Umbilical cord (tissue), 1 donor: ENCODE measurements at regions not wholly inside any gene's neighbourhood (a gene's known extent, or its start where the extent isn't known, plus 50 kb on each side); places are given as distances from the start of the nearest gene placed in this dataset.
"Not testable (repeated sequence)": the region's sequence is repeated elsewhere in the genome, so short reads cannot be mapped to it uniquely, and the experiment has no call there.

Experiments
- DNase-seq: peaks from one replicate; pipeline ENCODE4 v3.0.0-alpha.2; 2015; ENCODE audit warnings: low spot score

DNA sequence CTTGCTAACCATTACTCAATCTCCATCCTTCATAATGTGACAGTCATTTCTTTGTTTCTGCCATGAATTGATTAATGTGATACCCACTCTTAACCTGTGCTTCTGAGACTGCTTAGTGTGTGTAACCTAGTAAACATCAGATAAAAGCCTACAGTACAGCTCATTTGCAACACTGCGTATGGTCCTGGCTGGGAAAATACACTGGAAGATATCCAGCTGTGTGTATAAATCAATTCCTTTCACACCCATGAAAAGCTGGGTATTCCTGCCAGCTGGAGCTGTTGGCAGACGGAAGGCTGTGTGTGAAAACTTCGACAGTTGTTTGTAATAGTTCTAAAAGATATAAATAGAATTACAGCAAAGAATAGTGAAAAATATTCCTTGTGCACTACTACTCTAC lies 509.2 kb downstream of the FRK start:
- peak; percentile 2 for DNase-seq

GRCh38 chr6:115545672-115545986 lies 515.1 kb downstream of the FRK start:
- no peak for DNase-seq

GRCh38 chr6:115544765-115545671 lies 515.7 kb downstream of the FRK start:
- DNase-seq = no peak

GRCh38 chr6:115540077-115540869 lies 520.4 kb downstream of the FRK start:
- DNase-seq = no peak

DNA sequence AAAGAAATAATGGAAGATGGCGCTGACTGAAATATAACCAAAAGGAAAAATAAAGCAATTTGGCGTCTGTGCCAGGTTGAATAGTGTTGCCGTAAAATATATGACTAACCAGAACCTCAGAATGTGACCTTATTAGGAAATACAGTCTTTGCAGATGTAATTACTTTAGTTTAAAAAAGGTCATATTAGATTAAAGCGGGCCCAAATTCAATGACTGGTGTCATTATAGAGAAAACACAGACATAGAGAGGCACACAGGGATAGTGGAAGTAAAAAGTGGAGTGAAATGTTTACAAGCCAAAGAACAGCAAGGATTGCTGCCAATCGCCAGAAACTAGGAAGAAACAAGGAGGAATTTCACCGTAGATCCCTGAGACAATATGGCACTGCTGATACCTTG lies 521.2 kb downstream of the FRK start:
- DNase-seq = no peak

DNA sequence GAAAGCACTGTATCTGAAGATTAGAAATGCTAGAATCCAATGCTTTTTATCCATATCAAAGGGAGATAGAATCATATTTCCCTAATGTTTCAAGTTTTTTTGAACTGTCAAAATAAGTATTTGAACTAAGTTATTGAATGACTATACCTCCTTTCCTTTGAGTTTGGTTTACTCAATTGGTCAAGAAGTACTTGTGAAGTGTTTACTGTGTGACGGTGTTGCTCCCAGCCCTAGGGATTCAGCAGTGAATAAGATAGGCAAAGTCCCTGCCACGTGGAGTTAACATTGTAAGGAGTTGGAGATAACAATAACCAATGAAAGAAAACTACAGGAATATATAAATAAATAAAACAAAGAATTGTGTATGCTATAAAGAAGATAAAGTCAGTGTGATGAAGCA lies 535.9 kb downstream of the FRK start:
- no peak for DNase-seq

- DNase-seq = not testable (repeated sequence)
These were observed 538.9 kb downstream of the FRK start for GRCh38 chr6:115521747-115522146.

DNA sequence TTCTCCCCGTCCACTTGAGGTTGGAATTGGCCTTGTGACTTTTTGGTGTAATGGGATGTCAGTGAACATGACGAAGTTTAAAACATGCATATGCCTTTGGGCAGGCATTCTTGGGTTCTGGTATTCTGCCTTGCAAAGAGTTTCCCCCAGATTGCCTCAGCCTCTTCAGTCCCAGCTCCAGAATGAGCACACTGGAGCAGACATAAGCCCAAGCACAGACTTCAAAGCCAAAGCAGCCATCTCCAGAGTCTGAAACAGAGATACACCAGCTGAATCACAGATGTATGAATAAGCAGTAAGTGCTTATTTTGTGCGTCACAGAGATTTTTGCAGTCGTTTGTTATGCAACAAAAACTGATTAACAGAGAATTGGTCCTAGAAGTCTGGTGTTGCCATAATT lies 546.0 kb downstream of the FRK start:
- DNase-seq = peak; percentile 73

GRCh38 chr6:115512923-115513322 lies 547.8 kb downstream of the FRK start:
- DNase-seq = no peak

GRCh38 chr6:115511771-115512170 lies 548.9 kb downstream of the FRK start:
- DNase-seq = no peak

- DNase-seq = not testable (repeated sequence)
These were observed 558.3 kb downstream of the FRK start for GRCh38 chr6:115502432-115502831.

DNA sequence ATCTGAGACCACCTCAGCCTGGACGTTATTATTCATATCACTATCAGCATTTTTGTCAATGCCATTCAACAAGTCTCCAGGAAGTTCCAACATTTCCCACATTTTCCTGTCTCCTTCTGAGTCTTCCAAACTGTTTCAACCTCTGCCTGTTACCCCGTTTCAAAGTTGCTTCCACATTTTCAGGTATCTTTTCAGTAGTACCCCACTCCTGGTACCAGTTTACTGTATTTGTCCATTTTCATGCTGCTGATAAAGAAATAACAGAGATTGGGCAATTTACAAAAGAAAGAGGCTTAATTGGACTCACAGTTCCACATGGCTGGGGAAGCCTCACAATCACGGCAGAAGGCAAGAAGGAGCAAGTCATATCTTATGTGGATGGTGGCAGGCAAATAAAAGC lies 565.5 kb downstream of the FRK start:
- DNase-seq = no peak

- no peak for DNase-seq
These were observed 573.4 kb downstream of the FRK start for GRCh38 chr6:115487331-115487730.

GRCh38 chr6:115485400-115485799 lies 575.3 kb downstream of the FRK start:
- DNase-seq = no peak

DNA sequence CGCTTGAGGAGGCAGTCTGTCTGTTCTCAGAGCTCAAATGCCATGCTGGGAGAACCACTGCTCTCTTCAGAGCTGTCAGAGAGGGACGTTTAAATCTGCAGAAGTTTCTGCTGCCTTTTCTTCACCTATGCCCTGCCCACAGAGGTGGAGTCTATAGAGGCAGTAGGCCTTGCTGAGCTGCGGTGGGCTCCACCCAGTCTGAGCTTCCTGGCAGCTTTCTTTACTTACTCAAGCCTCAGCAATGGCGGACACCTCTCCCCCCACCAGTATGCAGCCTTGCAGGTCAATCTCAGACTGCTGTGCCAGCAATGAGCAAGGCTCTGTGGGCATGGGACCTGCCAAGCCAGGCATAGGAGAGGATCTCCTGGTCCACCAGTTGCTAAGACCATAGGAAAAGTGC lies 580.1 kb downstream of the FRK start:
- DNase-seq = not testable (repeated sequence)

- DNase-seq = no peak
These were observed 586.1 kb downstream of the FRK start for GRCh38 chr6:115474443-115475041.

DNA sequence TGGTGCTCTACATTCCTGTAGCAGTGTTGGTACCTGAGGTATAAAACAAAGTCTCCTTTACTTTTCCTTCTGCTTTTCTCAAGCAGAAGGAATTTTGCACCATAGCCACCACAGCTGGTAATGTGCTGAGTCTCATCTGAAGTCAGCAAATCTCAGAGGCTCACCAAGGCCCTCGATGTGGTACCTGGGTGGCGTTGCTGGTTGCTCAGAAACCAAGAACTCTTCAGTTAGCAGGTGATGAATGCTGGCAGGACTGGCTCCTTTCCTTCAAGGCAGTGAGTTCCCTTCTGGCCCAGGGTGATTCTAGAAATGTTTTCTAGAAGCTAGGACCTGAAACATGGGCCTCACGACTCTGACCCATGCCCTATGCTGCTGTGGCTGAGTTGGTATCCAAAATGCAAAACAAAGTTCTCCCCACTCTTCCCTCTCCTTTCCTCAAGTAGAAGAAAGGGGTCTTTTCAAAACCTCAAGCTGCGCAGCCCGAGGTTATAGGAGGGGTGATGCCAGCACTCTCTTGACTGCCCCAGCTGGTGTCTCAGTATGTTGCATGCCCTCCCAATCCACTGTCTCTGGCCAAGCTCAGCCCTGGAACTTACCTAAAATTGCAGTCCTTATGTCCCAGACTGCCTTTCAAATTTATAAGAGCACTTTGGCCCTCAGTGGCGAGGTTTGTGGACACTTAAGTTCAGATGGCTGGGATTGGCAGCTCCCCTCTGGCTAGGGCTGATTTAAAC lies 592.3 kb downstream of the FRK start:
- DNase-seq = no peak

- no peak for DNase-seq
These were observed 593.0 kb downstream of the FRK start for GRCh38 chr6:115467726-115468125.

- no peak for DNase-seq
These were observed 599.8 kb downstream of the FRK start for GRCh38 chr6:115460913-115461312.

DNA sequence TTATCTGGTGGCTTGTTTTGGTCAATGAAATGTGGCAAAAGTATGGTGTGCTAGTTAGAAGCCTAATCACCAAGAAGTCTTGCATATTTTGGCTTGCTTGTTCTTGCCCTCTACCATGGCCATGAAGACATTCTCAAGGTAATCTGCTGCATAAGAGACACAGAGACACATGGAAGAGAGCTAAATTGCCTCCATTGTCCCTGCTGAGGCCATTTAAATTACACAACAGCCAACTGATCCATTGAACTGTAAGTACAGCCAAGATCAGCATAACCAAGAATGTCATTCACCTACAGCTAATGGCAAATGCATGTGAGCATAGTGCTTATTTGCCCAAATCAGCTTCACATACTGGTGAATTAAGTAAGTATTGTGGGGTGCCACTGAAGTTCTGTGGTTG lies 603.8 kb downstream of the FRK start:
- DNase-seq = no peak

DNA sequence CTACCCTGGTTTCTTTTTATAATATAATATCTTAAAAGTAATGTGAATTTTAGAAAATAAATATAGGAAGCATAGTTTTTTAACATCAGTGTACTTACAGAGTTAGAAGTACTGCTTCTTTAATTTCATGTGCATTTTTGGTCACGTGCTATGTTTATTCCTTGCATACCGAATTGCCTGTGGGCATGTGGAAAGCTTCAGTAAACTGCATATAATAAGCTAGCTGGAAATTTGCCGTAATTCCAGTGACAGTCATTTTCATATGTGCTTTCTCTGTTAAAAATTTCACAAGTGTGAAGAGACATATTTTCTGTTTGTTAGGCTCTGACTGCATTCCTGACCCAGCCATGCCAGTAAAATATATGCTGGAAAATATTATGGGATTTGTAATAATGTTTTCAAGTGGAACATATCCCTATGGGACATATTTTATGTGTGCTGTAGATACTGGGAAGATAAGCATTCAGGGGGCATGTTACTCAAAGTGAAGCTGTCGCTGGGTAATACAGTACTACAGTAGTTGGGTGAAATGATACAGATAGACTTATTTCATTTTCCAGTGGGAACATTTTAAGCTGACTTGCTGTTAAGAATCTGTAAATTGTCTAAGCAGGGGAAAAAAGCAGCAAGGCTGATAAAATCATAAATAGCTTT lies 616.7 kb downstream of the FRK start:
- DNase-seq = peak; percentile 44
